ENCODE measurements at regions not wholly inside any gene's neighbourhood (a gene's known extent, or its start where the extent isn't known, plus 50 kb on each side); places are given as distances from the start of the nearest gene placed in this dataset.

GRCh38 chr4:35897808-35898207, 346.5 kb downstream of the ARAP2 start:
- Mint-ChIP-seq H3K9me3 (no peaks in the 10 kb centered on the region), H3K27ac (ENCODE audit: low read depth) (no peak overlapping the region), H3K4me3 (no peak overlapping the region), H3K4me1 (no peaks in the 10 kb centered on the region), H3K36me3 (ENCODE audit: insufficient read depth) (no peaks in the 10 kb centered on the region), H3K27me3 (peaks cover 43% of the 10 kb centered on the region)
- ATAC-seq (replicated peaks; ENCODE audit: extremely low read depth, poor library complexity, severe bottlenecking) (no peak), DNase-seq (ENCODE audit: low spot score in 2 of 2) (no peak)

DNA sequence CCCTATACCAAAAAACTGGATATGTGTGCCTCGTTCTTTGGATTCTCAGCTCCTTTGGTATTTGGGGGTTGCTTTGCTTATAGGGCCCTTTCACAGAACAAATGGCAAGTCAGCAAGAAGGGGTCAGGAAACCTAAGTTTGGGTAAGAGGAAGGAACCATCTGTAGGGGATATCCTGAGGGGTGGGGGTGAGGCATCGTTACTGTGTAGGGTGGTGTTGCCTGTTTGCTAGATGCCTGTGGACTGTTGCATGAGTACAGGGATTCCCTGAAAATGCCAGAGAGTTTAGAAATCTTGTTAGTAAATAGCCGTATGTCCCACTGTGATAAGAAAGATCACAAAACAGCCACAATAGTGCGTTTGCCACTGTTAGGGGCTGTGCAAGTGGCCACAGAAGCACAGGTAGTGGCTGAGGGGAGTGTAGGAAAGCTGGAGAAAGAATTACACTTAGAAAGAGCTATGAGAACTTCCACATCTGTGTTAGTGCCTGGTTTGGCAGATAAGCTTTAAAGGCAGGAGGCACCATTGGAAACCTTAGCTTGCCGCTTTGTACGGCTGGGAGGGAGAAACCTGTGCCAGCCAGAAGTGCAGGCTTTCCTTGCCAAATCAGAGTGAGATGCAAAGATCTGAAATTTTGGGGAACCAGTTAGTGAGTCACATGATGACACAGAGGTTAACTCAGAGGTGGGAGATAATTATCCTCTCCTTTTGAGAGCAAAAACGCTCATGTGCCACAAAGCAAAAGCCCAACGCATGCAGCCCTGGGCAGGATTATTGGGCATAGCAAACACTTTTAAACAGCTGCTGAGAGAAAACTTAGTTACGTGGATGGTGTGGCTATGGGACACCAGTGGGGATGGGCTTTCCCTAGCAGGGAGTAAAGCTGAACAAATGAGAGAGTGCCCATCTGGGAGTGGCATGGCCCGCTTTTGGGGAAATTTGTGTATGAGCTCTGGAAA, 343.7 kb downstream of the ARAP2 start:
- no peaks in the 10 kb centered on the region for H3K4me1 Mint-ChIP-seq
- no peak for ATAC-seq (replicated peaks; ENCODE audit: extremely low read depth, poor library complexity, severe bottlenecking)
- no peak for DNase-seq (ENCODE audit: low spot score in 2 of 2)
- no peaks in the 10 kb centered on the region for H3K36me3 Mint-ChIP-seq (ENCODE audit: insufficient read depth)
- H3K27me3 Mint-ChIP-seq = peaks cover 24% of the 10 kb centered on the region
- H3K9me3 Mint-ChIP-seq = no peaks in the 10 kb centered on the region
- H3K27ac Mint-ChIP-seq (ENCODE audit: low read depth) = no peak overlapping the region
- no peak overlapping the region for H3K4me3 Mint-ChIP-seq

- Mint-ChIP-seq H3K4me3 (no peak overlapping the region), H3K4me1 (no peaks in the 10 kb centered on the region), H3K36me3 (ENCODE audit: insufficient read depth) (no peaks in the 10 kb centered on the region), H3K27me3 (peaks cover 28% of the 10 kb centered on the region), H3K9me3 (no peaks in the 10 kb centered on the region), H3K27ac (ENCODE audit: low read depth) (no peak overlapping the region)
- DNase-seq (ENCODE audit: low spot score in 2 of 2) (no peak), ATAC-seq (replicated peaks; ENCODE audit: extremely low read depth, poor library complexity, severe bottlenecking) (no peak)
These were observed 332.1 kb downstream of the ARAP2 start for GRCh38 chr4:35912174-35912573.

DNA sequence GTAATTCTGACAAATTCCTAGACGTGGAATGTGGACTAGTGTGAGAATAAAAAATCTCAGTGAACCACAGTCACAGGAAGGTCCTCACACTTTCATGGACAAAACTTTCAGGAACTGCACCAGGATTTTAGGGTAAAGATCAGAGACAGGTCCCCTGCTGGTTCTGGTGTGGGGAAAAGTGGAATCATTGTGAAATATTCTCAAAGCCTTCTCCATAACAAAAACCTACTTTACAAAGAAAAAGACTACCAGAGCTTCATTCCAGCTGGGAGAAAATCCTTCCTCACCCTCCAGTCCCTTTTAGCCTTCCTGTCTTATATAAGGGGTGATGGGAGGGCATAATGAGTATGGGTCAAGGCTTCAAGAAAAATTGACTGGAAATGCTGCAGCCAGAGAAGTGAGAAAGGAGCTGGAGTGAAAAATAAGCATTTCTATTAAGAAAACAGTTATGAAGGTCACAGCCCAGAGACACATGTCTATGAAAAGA, 325.8 kb downstream of the ARAP2 start:
- Mint-ChIP-seq H3K36me3 (ENCODE audit: insufficient read depth) (no peaks in the 10 kb centered on the region), H3K9me3 (no peaks in the 10 kb centered on the region), H3K27ac (ENCODE audit: low read depth) (no peak overlapping the region), H3K4me3 (no peak overlapping the region), H3K27me3 (peaks cover 11% of the 10 kb centered on the region), H3K4me1 (no peaks in the 10 kb centered on the region)
- ATAC-seq (replicated peaks; ENCODE audit: extremely low read depth, poor library complexity, severe bottlenecking) (no peak), DNase-seq (ENCODE audit: low spot score in 2 of 2) (no peak)

DNA sequence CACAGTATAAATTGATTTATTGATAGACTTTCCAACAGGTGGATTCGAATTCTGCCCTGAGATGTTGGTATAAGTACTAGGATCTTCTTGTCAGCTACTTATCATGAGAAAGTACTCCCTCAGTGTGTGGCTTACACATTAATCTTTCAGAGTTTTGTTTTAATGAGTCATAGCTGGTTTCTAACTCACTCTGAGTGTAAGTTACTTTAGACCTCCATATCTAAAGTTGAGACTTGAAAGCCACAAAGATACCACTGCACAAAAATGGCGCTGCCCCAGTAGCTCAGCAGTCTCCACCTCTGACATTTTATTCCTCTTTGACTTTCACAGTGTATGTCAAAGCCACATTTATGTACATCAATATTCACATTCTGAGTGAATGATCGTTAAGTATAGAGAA, 318.5 kb downstream of the ARAP2 start:
- Mint-ChIP-seq H3K27me3 (no peaks in the 10 kb centered on the region), H3K27ac (ENCODE audit: low read depth) (no peak overlapping the region), H3K4me1 (no peaks in the 10 kb centered on the region), H3K4me3 (no peak overlapping the region), H3K9me3 (no peaks in the 10 kb centered on the region), H3K36me3 (ENCODE audit: insufficient read depth) (peaks cover 1% of the 10 kb centered on the region)
- ATAC-seq (replicated peaks; ENCODE audit: extremely low read depth, poor library complexity, severe bottlenecking) (no peak), DNase-seq (ENCODE audit: low spot score in 2 of 2) (no peak)

- no peak for ATAC-seq (replicated peaks; ENCODE audit: extremely low read depth, poor library complexity, severe bottlenecking)
- Mint-ChIP-seq H3K9me3 (no peaks in the 10 kb centered on the region), H3K27me3 (no peaks in the 10 kb centered on the region), H3K36me3 (ENCODE audit: insufficient read depth) (peaks cover 1% of the 10 kb centered on the region), H3K4me1 (no peaks in the 10 kb centered on the region), H3K27ac (ENCODE audit: low read depth) (no peak overlapping the region), H3K4me3 (no peak overlapping the region)
- DNase-seq (ENCODE audit: low spot score in 2 of 2) = no peak
These were observed 317.5 kb downstream of the ARAP2 start for GRCh38 chr4:35926788-35927187.

- Mint-ChIP-seq H3K9me3 (no peaks in the 10 kb centered on the region), H3K4me3 (no peak overlapping the region), H3K36me3 (ENCODE audit: insufficient read depth) (peaks cover 1% of the 10 kb centered on the region), H3K4me1 (no peaks in the 10 kb centered on the region), H3K27ac (ENCODE audit: low read depth) (no peak overlapping the region), H3K27me3 (no peaks in the 10 kb centered on the region)
- ATAC-seq (replicated peaks; ENCODE audit: extremely low read depth, poor library complexity, severe bottlenecking) (no peak), DNase-seq (ENCODE audit: low spot score in 2 of 2) (no peak)
These were observed 310.4 kb downstream of the ARAP2 start for GRCh38 chr4:35933901-35934300.

- ATAC-seq (replicated peaks; ENCODE audit: extremely low read depth, poor library complexity, severe bottlenecking) (no peak), DNase-seq (ENCODE audit: low spot score in 2 of 2) (no peak)
- Mint-ChIP-seq H3K27ac (ENCODE audit: low read depth) (no peak overlapping the region), H3K4me1 (no peaks in the 10 kb centered on the region), H3K36me3 (ENCODE audit: insufficient read depth) (peaks cover 1% of the 10 kb centered on the region), H3K4me3 (no peak overlapping the region), H3K27me3 (no peaks in the 10 kb centered on the region), H3K9me3 (no peaks in the 10 kb centered on the region)
These were observed 309.9 kb downstream of the ARAP2 start for GRCh38 chr4:35934320-35934981.

GRCh38 chr4:35938936-35939335, 305.4 kb downstream of the ARAP2 start:
- ATAC-seq (replicated peaks; ENCODE audit: extremely low read depth, poor library complexity, severe bottlenecking) = no peak
- no peak overlapping the region for H3K4me3 Mint-ChIP-seq
- H3K36me3 Mint-ChIP-seq (ENCODE audit: insufficient read depth) = no peaks in the 10 kb centered on the region
- H3K4me1 Mint-ChIP-seq = no peaks in the 10 kb centered on the region
- no peaks in the 10 kb centered on the region for H3K27me3 Mint-ChIP-seq
- H3K27ac Mint-ChIP-seq (ENCODE audit: low read depth) = no peak overlapping the region
- H3K9me3 Mint-ChIP-seq = no peaks in the 10 kb centered on the region
- no peak for DNase-seq (ENCODE audit: low spot score in 2 of 2)

GRCh38 chr4:35939751-35940150, 304.6 kb downstream of the ARAP2 start:
- no peak for DNase-seq (ENCODE audit: low spot score in 2 of 2)
- Mint-ChIP-seq H3K27me3 (no peaks in the 10 kb centered on the region), H3K4me1 (no peaks in the 10 kb centered on the region), H3K36me3 (ENCODE audit: insufficient read depth) (no peaks in the 10 kb centered on the region), H3K4me3 (no peak overlapping the region), H3K9me3 (no peaks in the 10 kb centered on the region), H3K27ac (ENCODE audit: low read depth) (no peak overlapping the region)
- ATAC-seq (replicated peaks; ENCODE audit: extremely low read depth, poor library complexity, severe bottlenecking) = no peak

GRCh38 chr4:35942092-35942491, 302.2 kb downstream of the ARAP2 start:
- DNase-seq (ENCODE audit: low spot score in 2 of 2) (no peak), ATAC-seq (replicated peaks; ENCODE audit: extremely low read depth, poor library complexity, severe bottlenecking) (no peak)
- Mint-ChIP-seq H3K27ac (ENCODE audit: low read depth) (no peak overlapping the region), H3K9me3 (no peaks in the 10 kb centered on the region), H3K4me1 (no peaks in the 10 kb centered on the region), H3K36me3 (ENCODE audit: insufficient read depth) (no peaks in the 10 kb centered on the region), H3K27me3 (no peaks in the 10 kb centered on the region), H3K4me3 (no peak overlapping the region)

- Mint-ChIP-seq H3K36me3 (ENCODE audit: insufficient read depth) (no peaks in the 10 kb centered on the region), H3K4me1 (no peaks in the 10 kb centered on the region), H3K27me3 (no peaks in the 10 kb centered on the region), H3K9me3 (no peaks in the 10 kb centered on the region), H3K4me3 (no peak overlapping the region), H3K27ac (ENCODE audit: low read depth) (no peak overlapping the region)
- ATAC-seq (replicated peaks; ENCODE audit: extremely low read depth, poor library complexity, severe bottlenecking) = no peak
- DNase-seq (ENCODE audit: low spot score in 2 of 2) = no peak
These were observed 300.7 kb downstream of the ARAP2 start for GRCh38 chr4:35943606-35944005.

DNA sequence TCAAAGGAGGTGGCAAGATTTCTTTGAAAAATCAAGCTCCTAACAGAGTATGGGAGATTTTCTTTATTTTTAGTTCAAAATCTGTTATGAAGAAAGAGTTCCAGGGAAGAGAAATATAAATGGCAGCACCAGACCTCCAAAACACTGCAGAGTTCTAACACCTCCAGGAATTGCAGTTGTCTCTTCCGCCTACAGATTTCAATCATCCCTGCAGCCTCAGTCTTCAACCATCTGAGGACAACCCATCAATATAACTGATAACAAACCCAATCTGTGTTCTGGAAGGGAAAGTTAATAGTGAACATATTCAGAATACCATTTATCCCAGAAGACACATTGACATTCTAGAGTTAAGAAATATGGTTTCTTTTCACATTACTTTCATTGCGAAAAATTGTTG, 296.1 kb downstream of the ARAP2 start:
- Mint-ChIP-seq H3K4me3 (no peak overlapping the region), H3K27me3 (no peaks in the 10 kb centered on the region), H3K9me3 (peaks cover 5% of the 10 kb centered on the region), H3K36me3 (ENCODE audit: insufficient read depth) (no peaks in the 10 kb centered on the region), H3K4me1 (no peaks in the 10 kb centered on the region), H3K27ac (ENCODE audit: low read depth) (no peak overlapping the region)
- ATAC-seq (replicated peaks; ENCODE audit: extremely low read depth, poor library complexity, severe bottlenecking) (no peak), DNase-seq (ENCODE audit: low spot score in 2 of 2) (no peak)
